HG02885 (cell line): ENCODE measurements at regions not wholly inside any gene's neighbourhood (a gene's known extent, or its start where the extent isn't known, plus 50 kb on each side); places are given as distances from the start of the nearest gene placed in this dataset.
A peak's percentile ranks its signal among the peaks of the same experiment; 100 is the strongest.

ENCODE experiments used
- ATAC-seq: cut with Tn5 transposase; IDR thresholded peaks from one replicate; pipeline ENCODE4 v1.9.1; 2021; ENCODE audit warnings: mild to moderate bottlenecking; ENCODE audit not compliant: unreplicated experiment, poor library complexity

GRCh38 chr5:51449026-51449425 is 65.8 kb downstream of the ISL1 start:
- ATAC-seq, result no peak

- no peak for ATAC-seq
Measured at GRCh38 chr5:51452562-51452961, 69.3 kb downstream of the ISL1 start.

GRCh38 chr5:51465165-51465564 is 81.9 kb downstream of the ISL1 start:
- no peak for ATAC-seq

GRCh38 chr5:51466214-51466613 is 83.0 kb downstream of the ISL1 start:
- no peak for ATAC-seq

DNA sequence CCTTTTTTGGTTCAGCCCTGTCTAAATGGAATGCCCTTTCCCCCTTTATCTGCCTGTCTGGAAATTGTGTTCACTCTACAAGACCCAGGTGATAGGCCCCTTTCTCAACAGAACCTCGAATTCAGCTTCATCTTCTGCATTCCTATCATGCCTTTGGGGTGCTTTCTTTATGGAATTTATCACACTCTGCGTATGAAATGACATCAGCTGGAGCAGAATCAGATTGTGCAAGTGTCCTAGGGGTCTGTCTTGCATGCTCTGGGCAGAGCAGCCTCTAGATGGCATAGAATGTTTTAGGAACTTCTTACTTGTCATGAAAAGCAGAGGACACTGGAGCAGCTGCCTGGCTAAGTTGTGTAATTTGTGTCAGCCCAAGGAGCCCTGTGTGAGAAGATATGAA is 84.9 kb downstream of the ISL1 start:
- no peak for ATAC-seq

- ATAC-seq, result no peak
Measured at GRCh38 chr5:51471630-51472029, 88.4 kb downstream of the ISL1 start.

- ATAC-seq, result no peak
Measured at GRCh38 chr5:51472472-51472871, 89.2 kb downstream of the ISL1 start.

GRCh38 chr5:51475628-51476027 is 92.4 kb downstream of the ISL1 start:
- no peak for ATAC-seq

DNA sequence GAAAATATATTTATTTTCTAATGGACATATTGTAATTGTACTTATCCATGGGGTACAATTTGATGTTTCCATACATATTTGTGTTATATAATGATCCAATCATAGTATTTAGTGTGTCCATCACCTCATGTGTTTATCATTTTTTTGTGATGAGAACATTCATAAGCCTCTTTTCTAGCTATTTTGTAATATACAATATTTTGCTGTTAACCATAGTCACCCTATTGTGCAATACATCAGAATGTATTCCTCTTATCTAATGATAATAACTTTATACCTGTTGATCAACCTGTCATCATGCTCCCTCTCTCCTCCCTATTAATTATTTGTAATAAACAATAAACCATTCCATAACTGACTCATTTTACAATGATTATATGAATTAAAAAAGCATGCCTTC is 93.2 kb downstream of the ISL1 start:
- no peak for ATAC-seq

- peak; percentile 78 for ATAC-seq
Measured at GRCh38 chr5:51479840-51480239, 96.6 kb downstream of the ISL1 start.

DNA sequence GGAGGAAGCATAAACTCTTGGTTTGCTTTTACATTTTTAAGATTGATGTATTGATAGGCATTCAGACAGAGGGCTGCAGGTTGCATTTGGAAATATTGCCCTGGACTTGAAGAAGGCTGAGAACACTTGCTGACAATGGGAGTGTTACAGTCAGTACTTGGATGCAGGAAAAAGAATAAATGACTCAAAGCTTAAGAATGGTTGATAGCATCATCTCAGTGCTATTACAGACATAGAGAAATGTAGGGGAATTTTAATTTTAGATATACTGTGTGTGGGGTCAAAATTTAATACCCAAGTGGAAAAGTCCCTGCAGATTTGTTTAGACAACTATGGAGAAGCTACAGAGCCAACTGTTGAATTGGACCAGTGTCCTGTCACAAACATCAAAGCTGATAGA is 101.1 kb downstream of the ISL1 start:
- ATAC-seq, result no peak

GRCh38 chr5:51486158-51486557 is 102.9 kb downstream of the ISL1 start:
- ATAC-seq, result no peak

GRCh38 chr5:51487952-51488351 is 104.7 kb downstream of the ISL1 start:
- no peak for ATAC-seq

DNA sequence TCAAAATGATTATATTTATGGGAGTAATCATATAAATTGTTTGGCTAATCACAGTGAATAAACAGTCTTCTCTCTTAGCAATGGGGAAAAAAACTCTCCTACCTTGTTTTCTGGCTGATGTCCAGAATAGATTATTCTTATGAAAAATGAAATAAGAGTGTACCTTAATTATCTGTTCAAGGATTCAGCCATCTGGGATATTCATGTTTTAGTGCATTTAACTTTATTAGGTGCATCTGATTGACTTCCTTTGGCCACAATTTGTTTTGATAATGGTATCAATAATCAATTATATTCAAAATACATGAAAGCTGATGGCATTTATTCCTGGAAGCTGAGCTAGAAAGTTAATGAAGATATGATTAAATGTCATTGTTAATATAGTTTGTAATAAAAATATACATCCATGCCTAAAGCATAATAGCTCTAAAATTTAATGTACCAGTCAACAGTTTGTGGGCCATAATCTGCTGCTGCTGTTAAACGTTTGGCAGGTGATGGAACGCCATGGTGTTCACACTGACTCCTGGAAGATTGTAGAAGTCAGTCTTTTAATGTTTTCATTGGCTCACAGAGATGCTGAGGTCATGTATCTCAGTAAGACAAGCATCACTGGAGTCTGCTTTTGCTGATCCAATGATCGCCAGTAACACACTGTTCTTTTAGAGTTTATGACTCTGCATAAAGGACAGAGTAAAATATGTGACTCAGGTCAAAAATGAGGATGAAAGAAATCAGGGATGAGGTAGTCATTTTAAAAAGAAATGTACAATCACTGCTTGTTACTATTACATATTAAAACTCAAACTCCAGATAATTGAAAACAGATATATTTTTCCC is 105.8 kb downstream of the ISL1 start:
- ATAC-seq, result no peak

DNA sequence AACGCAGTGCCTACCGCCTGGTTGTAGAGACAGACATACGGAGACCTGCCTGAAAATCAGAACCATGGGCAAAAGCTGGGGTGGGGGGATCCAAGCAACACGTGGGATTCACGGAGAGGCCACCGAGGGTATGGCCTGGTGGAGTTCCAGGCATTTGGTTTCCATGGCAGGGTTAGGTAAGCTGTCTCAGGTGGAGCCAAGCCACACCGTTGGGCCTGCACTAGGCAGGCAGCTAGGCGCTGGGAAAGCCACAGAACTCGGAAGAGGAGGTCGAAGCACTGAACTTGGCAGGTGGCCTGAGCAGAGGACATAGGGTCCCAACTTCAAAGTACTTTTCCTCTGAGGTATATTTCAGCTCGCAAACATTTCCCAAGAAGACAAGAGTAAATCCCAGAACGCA is 111.6 kb downstream of the ISL1 start:
- ATAC-seq, result no peak

- no peak for ATAC-seq
Measured at GRCh38 chr5:51495672-51496071, 112.4 kb downstream of the ISL1 start.

DNA sequence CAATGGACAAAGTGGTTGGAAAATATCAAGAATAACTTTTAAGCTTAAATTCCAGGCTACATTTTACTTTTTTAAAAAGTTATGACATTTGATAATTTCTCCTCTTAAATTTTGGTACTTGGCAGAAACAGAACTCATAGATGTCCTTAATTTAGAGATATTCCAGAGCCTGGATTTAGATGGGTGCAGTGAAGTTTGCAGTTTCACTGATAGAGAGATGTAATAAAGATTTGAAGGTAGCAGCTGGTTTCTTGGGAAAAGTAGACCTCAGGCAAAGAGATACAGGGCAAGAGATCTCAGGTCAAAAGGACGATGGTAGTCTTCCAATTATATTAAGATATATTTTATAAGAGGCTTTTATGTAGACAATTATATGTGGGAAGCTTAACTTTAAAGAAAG is 134.6 kb downstream of the ISL1 start:
- no peak for ATAC-seq

- ATAC-seq, result no peak
Measured at GRCh38 chr5:51518607-51519006, 135.4 kb downstream of the ISL1 start.

DNA sequence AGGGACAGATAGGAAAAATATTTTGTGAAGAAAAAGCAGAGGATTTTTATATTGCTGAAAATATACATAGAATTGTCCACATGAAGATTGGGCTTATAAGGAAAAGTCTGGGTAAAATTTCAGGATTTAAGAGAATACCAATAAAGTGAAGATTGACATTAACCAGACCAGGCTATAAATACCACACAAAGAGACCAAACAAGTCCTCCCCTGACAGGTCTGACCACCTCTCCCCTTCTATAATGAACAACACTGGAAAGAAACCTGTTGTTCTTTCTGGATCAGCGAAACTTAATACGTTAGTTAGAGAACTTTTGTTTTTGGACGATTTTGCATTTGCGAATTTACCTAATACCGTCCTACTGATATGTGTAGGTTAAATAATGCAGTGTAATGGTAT is 138.3 kb downstream of the ISL1 start:
- ATAC-seq, result no peak

- ATAC-seq, result no peak
Measured at GRCh38 chr5:51539232-51539631, 156.0 kb downstream of the ISL1 start.

GRCh38 chr5:51544031-51544785 is 161.0 kb downstream of the ISL1 start:
- no peak for ATAC-seq

DNA sequence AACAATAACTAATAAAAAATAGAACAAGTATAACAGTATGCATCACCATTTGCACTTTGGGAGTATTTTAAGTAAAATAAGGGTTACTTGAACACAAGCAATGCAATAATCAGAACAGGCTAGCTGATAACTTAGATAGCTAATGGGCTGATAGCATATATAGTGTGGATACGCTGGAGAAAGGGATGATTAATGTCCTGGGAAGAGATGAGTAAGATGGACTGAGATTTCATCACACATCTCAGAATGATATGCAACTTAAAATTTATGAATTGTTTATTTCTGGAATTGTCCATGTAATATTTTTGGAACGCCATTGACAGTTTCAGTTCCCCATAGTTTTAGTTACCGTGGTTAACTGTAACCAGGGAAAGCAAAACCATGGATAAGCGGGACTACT is 173.6 kb downstream of the ISL1 start:
- ATAC-seq, result no peak
